B cell (primary cell): ENCODE measurements at regions not wholly inside any gene's neighbourhood (a gene's known extent, or its start where the extent isn't known, plus 50 kb on each side); places are given as distances from the start of the nearest gene placed in this dataset.

Experiments
- ATAC-seq: fragments of 200-7000 bp; cut with Tn5 transposase; one replicate; pipeline ENCODE4 v1.10.0; 2021; ENCODE audit warnings: low read depth, mild to moderate bottlenecking, moderate number of reproducible peaks, moderate library complexity
- CTCF ChIA-PET: fragments of 350-600 bp; sonication (Branson Sonifier 250); formaldehyde crosslinking; loops from one replicate; lab custom pipeline; 2021; ENCODE audit warnings: antibody characterized with exemption, inconsistent platforms; lab: Charles Lee
- POLR2A ChIA-PET: fragments of 350-600 bp; sonication (Branson Sonifier 250); formaldehyde crosslinking; loops from one replicate; lab custom pipeline; 2021; ENCODE audit warnings: antibody characterized with exemption; lab: Charles Lee
- DNase-seq: peaks from one replicate; pipeline ENCODE4 v3.0.0; 2013
- H2AFZ ChIP-seq: 2 replicates; pipeline ENCODE4 v1.6.1; 2012; ENCODE audit warnings: mild to moderate bottlenecking, low read depth, low read length; ENCODE audit not compliant: insufficient read depth, poor library complexity, severe bottlenecking
- H3K27ac ChIP-seq, 2 donors: 1 replicate in 1 of 2; 2 replicates in 1 of 2; pipeline ENCODE4 v1.5.1; 2012 to 2013; ENCODE audit warnings: low read length in 2 of 2, mild to moderate bottlenecking in 2 of 2, moderate library complexity in 1 of 2
- H3K27me3 ChIP-seq, 4 experiments: fragments of 200-600 bp in 1 of 4; sonication (generic) in 1 of 4; replicated peaks in 1 of 4; 1 replicate in 2 of 4; 2 replicates in 2 of 4; pipeline versions ENCODE4 v1.6.1 to v1.7.0; 2013 to 2016; ENCODE audit warnings: low read length in 3 of 4, mild to moderate bottlenecking in 2 of 4, mixed read lengths in 1 of 4, moderate library complexity in 1 of 4; ENCODE audit not compliant: insufficient read depth in 4 of 4, control insufficient read depth in 3 of 4; ENCODE audit errors: control extremely low read depth in 1 of 4
- H3K36me3 ChIP-seq, 2 experiments: replicated peaks in 1 of 2; 1 replicate in 1 of 2; 2 replicates in 1 of 2; pipeline versions ENCODE4 v1.6.1 to v1.7.1; 2013; ENCODE audit warnings: low read length in 1 of 2; ENCODE audit not compliant: insufficient read depth in 2 of 2, control insufficient read depth in 1 of 2; ENCODE audit errors: control extremely low read depth in 1 of 2, extremely low read depth in 1 of 2
- H3K4me1 ChIP-seq, 2 donors: fragments of 200-600 bp in 1 of 2; sonication (generic) in 1 of 2; 1 replicate in 1 of 2; 2 replicates in 1 of 2; pipeline versions ENCODE4 v1.5.1 to v1.6.1; 2013 to 2017; ENCODE audit warnings: low read length in 2 of 2; ENCODE audit not compliant: control insufficient read depth in 2 of 2, insufficient read depth in 2 of 2
- H3K4me2 ChIP-seq: replicated peaks from 2 replicates; pipeline ENCODE3; 2012; ENCODE audit warnings: mild to moderate bottlenecking, low read depth, low read length; ENCODE audit not compliant: poor library complexity, severe bottlenecking
- H3K4me3 ChIP-seq, 5 experiments: fragments of 200-600 bp in 1 of 5; sonication (generic) in 1 of 5; 1 replicate in 3 of 5; 2 replicates in 2 of 5; pipeline versions ENCODE4 v1.5.1 to v1.7.0; 2011 to 2016; ENCODE audit warnings: low read length in 4 of 5, mild to moderate bottlenecking in 4 of 5, low read depth in 2 of 5, control low read depth in 1 of 5, moderate library complexity in 1 of 5; ENCODE audit not compliant: insufficient read depth in 1 of 5; ENCODE audit errors: control extremely low read depth in 1 of 5, extremely low read depth in 1 of 5
- H3K79me2 ChIP-seq: fragments of 200-600 bp; sonication (generic); one replicate; pipeline ENCODE4 v1.6.0; 2016; ENCODE audit warnings: low read length; ENCODE audit not compliant: control insufficient read depth, insufficient read depth
- H3K9ac ChIP-seq: fragments of 200-600 bp; sonication (generic); 2 replicates; pipeline ENCODE4 v1.6.1; 2017; ENCODE audit warnings: mild to moderate bottlenecking, low read length, moderate library complexity
- H3K9me3 ChIP-seq, 3 donors: one replicate each; pipeline versions ENCODE4 v1.6.1 to v1.7.1; 2013; ENCODE audit warnings: low read length in 2 of 3; ENCODE audit not compliant: control insufficient read depth in 2 of 3, insufficient read depth in 1 of 3; ENCODE audit errors: control extremely low read depth in 1 of 3
- H4K20me1 ChIP-seq: 2 replicates; pipeline ENCODE4 v1.6.0; 2012; ENCODE audit warnings: mild to moderate bottlenecking, low read length; ENCODE audit not compliant: insufficient read depth, control insufficient read depth, poor library complexity, severe bottlenecking
- H3K27ac Mint-ChIP-seq: one replicate; pipeline ENCODE4 v1.8.0; 2021; ENCODE audit warnings: mixed read lengths
- H3K27me3 Mint-ChIP-seq: one replicate; pipeline ENCODE4 v1.8.0; 2021; ENCODE audit warnings: mixed read lengths
- H3K4me1 Mint-ChIP-seq: one replicate; pipeline ENCODE4 v1.8.0; 2021; ENCODE audit warnings: mixed read lengths
- H3K4me3 Mint-ChIP-seq: one replicate; pipeline ENCODE4 v1.8.0; 2021; ENCODE audit warnings: mixed read lengths
- H3K9me3 Mint-ChIP-seq: one replicate; pipeline ENCODE4 v1.8.0; 2022; ENCODE audit warnings: mixed read lengths; ENCODE audit not compliant: insufficient read depth
- EZH2 ChIP-seq: IDR thresholded peaks from 2 replicates; pipeline ENCODE4 v1.6.1; 2012; ENCODE audit warnings: borderline replicate concordance, low read depth, mild to moderate bottlenecking, moderate library complexity, low read length; ENCODE audit not compliant: insufficient read depth, poor library complexity, severe bottlenecking
- WGBS: methylation state at CpG from one replicate; pipeline ENCODE4 v1.1.5; 2013; ENCODE audit warnings: missing lambda C conversion rate; ENCODE audit not compliant: insufficient coverage; 5-methylcytosine and 5-hydroxymethylcytosine counted together
- intact Hi-C: fragments of 100-400 bp; cut with micrococcal nuclease; formaldehyde crosslinking; loops from one replicate; pipeline ENCODE4 v1.10.0; 2022
- TF ChIP-seq, protein P1 (sequence below): fragments of 200-600 bp; IDR thresholded peaks from one replicate; pipeline ENCODE4 v1.8.0; 2022; ENCODE audit warnings: antibody characterized with exemption, mild to moderate bottlenecking

GRCh38 chr15:88707771-88708654 lies 69.2 kb downstream of the ISG20 start:
- no peak overlapping the region for H2AFZ ChIP-seq
- no peaks in the 10 kb centered on the region for H4K20me1 ChIP-seq
- H3K27me3 Mint-ChIP-seq = peaks cover 59% of the 10 kb centered on the region
- ChIA-PET CTCF (no interaction called here), POLR2A (no interaction called here)
- H3K4me1 ChIP-seq = peaks cover 15 to 22% of the 10 kb centered on the region in 2 donors
- 67% methylated on average over 3 of the region's 8 CpGs for WGBS
- H3K27me3 ChIP-seq = peaks cover 2 to 36% (median 17%) of the 10 kb centered on the region in 4 experiments
- intact Hi-C loops = no loop called here
- no peak overlapping the region for H3K27ac ChIP-seq
- H3K36me3 ChIP-seq = no peaks in the 10 kb centered on the region
- H3K9ac ChIP-seq = no peak overlapping the region
- H3K27ac Mint-ChIP-seq = no peak overlapping the region
- no peak overlapping the region for H3K4me2 ChIP-seq
- H3K9me3 Mint-ChIP-seq = no peaks in the 10 kb centered on the region
- no peaks in the 10 kb centered on the region for H3K9me3 ChIP-seq
- no peak for ATAC-seq
- no peak overlapping the region for H3K4me3 ChIP-seq
- no peak for TF ChIP-seq EZH2
- TF ChIP-seq, protein P1, sequence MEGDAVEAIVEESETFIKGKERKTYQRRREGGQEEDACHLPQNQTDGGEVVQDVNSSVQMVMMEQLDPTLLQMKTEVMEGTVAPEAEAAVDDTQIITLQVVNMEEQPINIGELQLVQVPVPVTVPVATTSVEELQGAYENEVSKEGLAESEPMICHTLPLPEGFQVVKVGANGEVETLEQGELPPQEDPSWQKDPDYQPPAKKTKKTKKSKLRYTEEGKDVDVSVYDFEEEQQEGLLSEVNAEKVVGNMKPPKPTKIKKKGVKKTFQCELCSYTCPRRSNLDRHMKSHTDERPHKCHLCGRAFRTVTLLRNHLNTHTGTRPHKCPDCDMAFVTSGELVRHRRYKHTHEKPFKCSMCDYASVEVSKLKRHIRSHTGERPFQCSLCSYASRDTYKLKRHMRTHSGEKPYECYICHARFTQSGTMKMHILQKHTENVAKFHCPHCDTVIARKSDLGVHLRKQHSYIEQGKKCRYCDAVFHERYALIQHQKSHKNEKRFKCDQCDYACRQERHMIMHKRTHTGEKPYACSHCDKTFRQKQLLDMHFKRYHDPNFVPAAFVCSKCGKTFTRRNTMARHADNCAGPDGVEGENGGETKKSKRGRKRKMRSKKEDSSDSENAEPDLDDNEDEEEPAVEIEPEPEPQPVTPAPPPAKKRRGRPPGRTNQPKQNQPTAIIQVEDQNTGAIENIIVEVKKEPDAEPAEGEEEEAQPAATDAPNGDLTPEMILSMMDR = no peak
- DNase-seq = no peak
- no peaks in the 10 kb centered on the region for H3K79me2 ChIP-seq
- H3K4me1 Mint-ChIP-seq = peaks cover 22% of the 10 kb centered on the region
- no peak overlapping the region for H3K4me3 Mint-ChIP-seq

GRCh38 chr15:88708655-88709054 lies 69.8 kb downstream of the ISG20 start:
- H4K20me1 ChIP-seq = no peaks in the 10 kb centered on the region
- H3K27me3 ChIP-seq = peaks cover 2 to 39% (median 17%) of the 10 kb centered on the region in 4 experiments
- H3K4me3 ChIP-seq = no peak overlapping the region
- H3K9me3 ChIP-seq = no peaks in the 10 kb centered on the region
- H3K27ac ChIP-seq = no peak overlapping the region
- POLR2A ChIA-PET = no interaction called here
- no peak overlapping the region for H2AFZ ChIP-seq
- Mint-ChIP-seq H3K4me3 (no peak overlapping the region), H3K27ac (no peak overlapping the region), H3K27me3 (peaks cover 66% of the 10 kb centered on the region), H3K9me3 (no peaks in the 10 kb centered on the region), H3K4me1 (peaks cover 22% of the 10 kb centered on the region)
- no peaks in the 10 kb centered on the region for H3K36me3 ChIP-seq
- H3K4me2 ChIP-seq = no peak overlapping the region
- H3K9ac ChIP-seq = no peak overlapping the region
- DNase-seq (no peak), ATAC-seq (no peak)
- CTCF ChIA-PET = no interaction called here
- TF ChIP-seq EZH2 = no peak
- TF ChIP-seq, protein P1 = no peak
- no peaks in the 10 kb centered on the region for H3K79me2 ChIP-seq
- intact Hi-C loops = no loop called here
- 91% methylated on average over 7 of the region's 8 CpGs for whole genome bisulfite sequencing
- H3K4me1 ChIP-seq = peaks cover 15 to 22% of the 10 kb centered on the region in 2 donors
